ENCODE measurements at regions not wholly inside any gene's neighbourhood (a gene's known extent, or its start where the extent isn't known, plus 50 kb on each side); places are given as distances from the start of the nearest gene placed in this dataset.

DNA sequence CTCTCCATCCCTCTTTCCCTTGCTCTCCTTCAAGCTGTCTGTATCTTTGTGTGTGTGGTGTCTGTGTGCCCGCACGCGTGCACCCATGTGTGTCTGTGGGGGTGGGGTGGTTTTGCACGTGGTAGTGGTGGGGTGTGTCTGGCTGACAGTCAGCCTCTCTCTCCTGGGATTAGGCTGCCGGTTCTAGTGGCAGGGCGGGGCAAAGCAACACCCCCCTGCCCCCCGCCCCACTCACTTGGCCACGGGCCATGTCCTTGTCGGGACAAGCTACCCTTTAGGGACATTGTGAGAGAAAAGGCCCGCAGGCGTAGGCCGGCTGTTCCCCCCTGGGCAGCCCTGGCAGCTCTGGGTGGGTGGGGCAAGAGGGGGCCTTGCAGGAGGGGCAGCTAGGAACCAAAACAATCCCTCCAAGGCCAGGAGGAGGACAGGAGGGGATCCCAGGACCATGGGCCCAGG is 182.6 kb downstream of the ALG10 start:
- TF ChIP-seq, protein P1, sequence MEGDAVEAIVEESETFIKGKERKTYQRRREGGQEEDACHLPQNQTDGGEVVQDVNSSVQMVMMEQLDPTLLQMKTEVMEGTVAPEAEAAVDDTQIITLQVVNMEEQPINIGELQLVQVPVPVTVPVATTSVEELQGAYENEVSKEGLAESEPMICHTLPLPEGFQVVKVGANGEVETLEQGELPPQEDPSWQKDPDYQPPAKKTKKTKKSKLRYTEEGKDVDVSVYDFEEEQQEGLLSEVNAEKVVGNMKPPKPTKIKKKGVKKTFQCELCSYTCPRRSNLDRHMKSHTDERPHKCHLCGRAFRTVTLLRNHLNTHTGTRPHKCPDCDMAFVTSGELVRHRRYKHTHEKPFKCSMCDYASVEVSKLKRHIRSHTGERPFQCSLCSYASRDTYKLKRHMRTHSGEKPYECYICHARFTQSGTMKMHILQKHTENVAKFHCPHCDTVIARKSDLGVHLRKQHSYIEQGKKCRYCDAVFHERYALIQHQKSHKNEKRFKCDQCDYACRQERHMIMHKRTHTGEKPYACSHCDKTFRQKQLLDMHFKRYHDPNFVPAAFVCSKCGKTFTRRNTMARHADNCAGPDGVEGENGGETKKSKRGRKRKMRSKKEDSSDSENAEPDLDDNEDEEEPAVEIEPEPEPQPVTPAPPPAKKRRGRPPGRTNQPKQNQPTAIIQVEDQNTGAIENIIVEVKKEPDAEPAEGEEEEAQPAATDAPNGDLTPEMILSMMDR (conservative IDR thresholded peaks at IDR 0.05) = no peak
- no peak for TF ChIP-seq ZFX (IDR thresholded peaks at IDR 0.05)
